GM12801 (cell line): ENCODE measurements at regions not wholly inside any gene's neighbourhood (a gene's known extent, or its start where the extent isn't known, plus 50 kb on each side); places are given as distances from the start of the nearest gene placed in this dataset.

Source experiments
- CTCF ChIP-seq: IDR thresholded peaks from one replicate; pipeline ENCODE4 v1.5.1; 2011; ENCODE audit warnings: control low read depth; ENCODE audit not compliant: insufficient read length; ENCODE audit errors: extremely low read depth

DNA sequence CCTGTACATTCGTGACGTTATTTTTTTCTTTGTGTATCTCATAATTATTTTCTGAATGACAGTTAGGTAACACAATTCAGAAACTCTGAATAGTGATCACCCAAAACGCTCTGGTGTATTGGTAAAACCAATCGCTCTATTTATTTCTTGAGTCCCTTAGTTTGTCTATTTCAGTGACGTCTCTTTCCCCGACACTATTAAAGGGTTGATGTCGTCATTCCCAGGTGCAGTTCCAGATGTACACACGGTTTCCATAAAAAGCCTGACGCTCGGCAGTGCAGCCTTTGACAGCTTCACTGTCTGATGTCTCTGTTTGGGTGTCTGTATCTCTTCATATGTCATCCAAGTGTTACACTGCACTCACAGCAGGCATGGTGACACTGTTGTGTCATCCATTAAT lies 701.4 kb downstream of the TMEM121 start:
- TF ChIP-seq CTCF, result no peak

GRCh38 chr14:106228541-106229158 lies 702.3 kb downstream of the TMEM121 start:
- TF ChIP-seq CTCF, result no peak

GRCh38 chr14:106230071-106230470 lies 703.7 kb downstream of the TMEM121 start:
- TF ChIP-seq CTCF, result no peak

DNA sequence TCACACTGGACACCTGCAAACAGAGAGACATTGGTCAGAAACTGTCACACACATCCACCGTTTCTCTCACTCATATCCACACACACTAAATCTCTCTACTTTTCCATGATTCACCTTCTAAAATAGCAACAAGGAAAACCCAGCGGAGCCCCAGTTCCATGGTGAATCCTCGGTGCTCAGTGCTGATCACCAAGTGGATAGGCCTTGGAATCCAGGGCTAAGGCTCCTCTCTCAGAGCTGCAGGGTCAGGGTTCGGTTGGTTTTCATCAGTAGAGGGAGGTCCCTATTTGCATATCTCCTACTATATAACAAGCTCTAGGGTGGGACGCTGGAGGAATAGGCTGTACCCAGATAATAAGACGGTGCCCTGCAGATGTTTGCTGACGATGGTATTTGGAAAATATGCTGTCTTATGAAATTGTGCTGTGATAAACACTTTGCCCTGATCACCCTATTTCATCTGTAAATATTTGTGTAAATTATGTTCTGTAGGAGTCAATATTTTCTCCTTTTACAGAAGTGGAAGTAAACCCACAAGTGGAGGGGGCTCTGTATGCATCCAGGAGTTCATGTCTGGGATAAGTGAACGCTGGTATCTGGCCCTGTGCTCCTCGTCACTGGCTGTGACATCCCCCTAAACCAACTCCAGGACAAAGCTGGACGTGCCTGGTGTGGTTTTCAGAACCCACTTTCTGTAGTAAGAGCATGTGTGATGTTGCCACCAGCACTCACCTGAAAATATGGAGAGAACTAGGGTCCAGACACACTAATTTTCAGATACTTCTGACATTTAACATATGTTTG lies 709.2 kb downstream of the TMEM121 start:
- TF ChIP-seq CTCF, result no peak

DNA sequence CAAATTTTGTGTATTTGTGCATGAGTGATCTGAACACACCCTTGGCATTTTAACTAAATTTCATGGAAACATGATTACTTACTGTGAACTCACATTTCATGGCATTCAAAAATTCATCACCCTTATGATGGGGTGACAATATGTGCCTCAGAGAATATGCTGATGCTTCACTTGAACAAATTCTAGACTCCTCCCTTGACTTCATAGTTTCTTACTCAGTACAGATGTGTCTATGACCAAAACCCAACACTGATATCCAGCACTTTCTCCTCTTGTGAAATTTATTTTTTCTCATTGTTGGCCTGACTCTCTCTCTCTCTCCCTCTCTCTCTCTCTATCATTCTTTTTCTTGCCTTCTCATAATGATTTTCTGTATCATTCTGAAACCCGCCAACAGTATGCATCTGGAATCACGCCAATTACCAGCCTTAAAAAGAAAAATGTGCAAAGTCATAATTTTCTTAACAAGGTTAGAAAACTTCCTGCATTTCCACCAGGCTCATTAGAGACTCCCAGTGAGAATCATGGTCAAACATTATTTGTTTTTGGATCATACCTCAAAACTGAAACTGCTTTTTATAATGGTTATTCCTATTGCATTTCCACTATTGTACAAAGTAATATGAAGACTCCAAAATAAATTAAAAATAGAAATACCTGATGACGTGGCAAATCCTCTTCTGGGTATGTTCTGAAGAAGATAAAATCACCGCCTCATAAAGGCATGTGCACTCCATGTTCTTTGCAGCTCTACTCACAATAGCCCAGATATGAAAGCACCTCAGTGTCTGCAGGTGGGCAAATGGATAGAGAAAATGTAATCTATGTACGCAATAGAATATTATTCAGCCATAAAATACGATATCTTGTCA lies 722.2 kb downstream of the TMEM121 start:
- no peak for TF ChIP-seq CTCF

GRCh38 chr14:106268013-106268727 lies 741.8 kb downstream of the TMEM121 start:
- no peak for TF ChIP-seq CTCF
